HG02840 (cell line): ENCODE measurements at regions not wholly inside any gene's neighbourhood (a gene's known extent, or its start where the extent isn't known, plus 50 kb on each side); places are given as distances from the start of the nearest gene placed in this dataset.
A peak's percentile ranks its signal among the peaks of the same experiment; 100 is the strongest.

Experiments used
- ATAC-seq: cut with Tn5 transposase; IDR thresholded peaks from one replicate; pipeline ENCODE4 v1.9.1; 2021; ENCODE audit warnings: mild to moderate bottlenecking, moderate library complexity, moderate number of reproducible peaks; ENCODE audit not compliant: unreplicated experiment, low FRiP score

DNA sequence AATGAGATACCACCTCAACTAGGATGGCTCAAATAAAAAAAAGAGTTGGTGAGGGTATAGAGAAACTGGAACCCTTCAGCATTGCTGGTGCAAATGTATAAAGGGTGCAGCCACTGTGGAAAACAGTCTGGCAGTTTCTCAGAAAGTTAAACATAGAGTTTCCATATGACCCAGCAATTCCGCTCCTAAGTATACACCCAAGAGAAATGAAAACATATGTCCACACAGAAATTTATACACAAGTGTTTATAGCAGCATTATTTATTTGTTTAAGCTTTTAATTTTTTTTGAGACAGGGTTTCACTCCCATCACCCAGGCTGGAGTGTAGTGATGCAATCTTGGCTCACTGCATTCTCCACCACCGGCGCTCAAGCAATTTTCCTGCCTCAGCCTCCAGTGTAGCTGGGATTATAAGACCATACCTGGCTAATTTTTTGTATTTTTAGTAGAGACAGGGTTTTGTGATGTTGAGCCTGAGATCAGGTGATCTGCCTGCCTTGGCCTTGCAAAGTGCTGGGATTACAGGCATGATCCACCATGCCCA lies 118.2 kb upstream of the KIF5B start:
- ATAC-seq = no peak

DNA sequence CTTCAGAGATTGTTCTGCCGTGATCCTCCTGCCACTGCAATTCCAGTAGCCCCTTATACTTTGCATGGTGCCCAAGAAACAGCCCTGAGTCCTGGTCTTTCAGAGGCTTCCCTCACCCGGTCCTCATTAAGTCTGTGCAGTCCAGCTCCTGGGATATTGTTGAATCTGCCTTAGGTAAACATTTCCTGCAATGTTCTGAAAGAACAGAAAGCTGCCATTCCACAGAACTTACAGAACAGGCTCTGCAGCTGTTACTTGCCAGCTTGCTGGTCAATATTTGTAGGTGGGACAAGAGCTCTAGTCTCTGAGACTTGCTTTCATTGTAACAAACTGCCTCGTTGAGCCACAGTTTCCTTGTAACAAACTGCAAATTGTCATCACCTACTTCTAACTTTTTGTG lies 115.0 kb upstream of the KIF5B start:
- ATAC-seq = no peak

DNA sequence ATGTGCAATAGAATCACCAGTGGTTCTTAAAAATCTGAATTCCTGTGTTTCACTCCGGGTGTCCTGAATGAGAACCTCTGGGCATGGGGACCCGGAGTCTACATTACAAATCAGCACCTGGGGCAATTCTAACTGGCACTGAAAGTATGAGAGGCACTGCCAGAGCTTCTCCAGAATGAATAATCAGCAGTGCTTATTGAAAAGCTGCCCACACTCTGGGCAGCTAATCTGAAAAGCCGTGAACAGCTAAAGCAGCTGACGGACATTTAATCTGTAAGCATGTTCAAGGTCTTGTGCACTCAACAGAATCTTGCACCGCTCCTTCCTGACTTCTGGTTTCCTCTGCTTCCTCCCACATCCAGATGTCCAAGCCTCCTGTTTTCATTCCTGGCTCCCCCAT lies 113.3 kb upstream of the KIF5B start:
- no peak for ATAC-seq

DNA sequence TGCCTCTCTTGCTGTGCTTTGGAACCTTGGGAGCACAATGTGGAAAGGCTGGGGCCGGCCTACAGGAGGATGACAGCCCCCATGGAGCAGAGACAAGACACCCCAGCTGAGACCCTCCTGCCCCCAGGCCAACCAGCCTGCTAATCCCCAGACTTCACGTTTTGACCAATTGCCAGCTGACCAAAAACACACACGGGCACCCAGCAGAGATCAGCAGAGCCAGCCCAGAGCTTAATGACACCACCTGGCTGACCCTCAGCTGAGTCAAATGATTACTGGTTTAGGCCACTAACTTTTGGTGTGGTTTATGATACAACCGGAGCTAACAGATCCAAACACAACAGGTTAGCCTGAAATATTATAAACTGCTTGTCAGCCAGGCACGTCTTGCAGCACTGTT lies 111.2 kb upstream of the KIF5B start:
- no peak for ATAC-seq

DNA sequence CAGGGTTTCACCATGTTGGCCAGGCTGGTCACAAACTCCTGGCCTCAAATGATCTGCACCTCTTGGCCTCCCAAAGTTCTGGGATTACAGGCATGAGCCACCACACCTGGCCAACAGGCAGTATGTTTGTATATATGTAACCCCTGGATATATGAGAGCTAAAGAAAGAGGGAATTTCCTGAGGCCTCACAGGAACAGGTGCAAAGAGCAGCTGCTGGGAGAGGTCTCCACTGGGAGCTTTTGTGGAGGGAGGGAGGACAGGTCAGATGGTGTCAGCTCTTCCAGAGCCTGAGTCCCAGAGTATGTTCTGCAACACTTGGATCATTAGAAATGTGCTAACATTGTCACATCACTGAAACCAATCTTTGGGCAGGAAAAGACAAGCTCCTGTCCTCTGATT lies 110.1 kb upstream of the KIF5B start:
- no peak for ATAC-seq

DNA sequence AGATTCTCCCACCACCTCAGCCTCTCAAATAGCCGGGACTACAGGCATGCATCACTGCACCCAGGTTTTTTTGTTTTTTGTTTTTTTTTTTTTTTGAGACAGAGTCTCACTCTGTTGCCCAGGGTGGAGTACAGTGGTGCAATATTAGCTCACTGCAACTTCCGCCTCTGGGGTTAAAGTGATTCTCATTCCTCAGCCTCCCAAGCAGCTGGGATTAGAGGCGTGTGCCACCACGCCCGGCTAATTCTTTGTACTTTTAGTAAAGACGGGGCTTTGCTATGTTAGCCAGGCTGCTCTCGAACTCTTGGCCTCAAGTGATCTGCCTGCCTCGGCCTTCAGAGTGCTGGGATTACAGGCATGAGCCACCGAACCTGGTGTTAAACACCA lies 107.5 kb upstream of the KIF5B start:
- no peak for ATAC-seq

DNA sequence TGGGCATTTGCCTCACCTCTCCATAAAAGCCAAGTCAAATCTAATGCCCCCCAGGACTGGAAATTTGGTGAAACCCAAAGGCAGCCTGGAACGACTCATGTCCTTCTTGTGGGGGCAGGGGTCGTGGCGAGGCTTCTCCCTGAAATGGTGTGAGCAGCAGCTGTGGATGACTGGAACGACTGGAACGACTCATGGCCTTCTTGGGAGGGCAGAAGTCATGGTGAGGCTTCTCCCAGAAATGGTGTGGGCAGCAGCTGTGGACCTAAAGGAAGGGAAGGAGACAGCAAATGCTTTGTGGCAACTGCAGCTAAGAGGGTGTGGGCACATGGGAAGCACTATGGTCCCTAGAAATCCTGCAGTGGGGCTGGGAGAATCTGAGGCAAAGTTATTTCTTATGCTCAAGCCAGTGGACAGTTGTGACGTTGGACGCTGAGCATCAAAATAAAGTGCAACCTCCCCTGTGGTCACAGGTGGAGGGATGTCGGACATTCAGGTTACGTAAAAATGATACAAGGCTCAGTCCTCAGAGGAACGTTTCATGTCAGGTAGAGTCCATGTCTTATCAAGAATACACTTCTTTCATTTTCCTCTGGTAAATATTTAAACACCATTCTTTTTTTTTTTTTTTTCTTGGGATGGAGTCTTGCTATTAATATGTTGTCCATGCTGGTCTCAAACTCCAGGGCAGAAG lies 107.0 kb upstream of the KIF5B start:
- ATAC-seq = no peak

DNA sequence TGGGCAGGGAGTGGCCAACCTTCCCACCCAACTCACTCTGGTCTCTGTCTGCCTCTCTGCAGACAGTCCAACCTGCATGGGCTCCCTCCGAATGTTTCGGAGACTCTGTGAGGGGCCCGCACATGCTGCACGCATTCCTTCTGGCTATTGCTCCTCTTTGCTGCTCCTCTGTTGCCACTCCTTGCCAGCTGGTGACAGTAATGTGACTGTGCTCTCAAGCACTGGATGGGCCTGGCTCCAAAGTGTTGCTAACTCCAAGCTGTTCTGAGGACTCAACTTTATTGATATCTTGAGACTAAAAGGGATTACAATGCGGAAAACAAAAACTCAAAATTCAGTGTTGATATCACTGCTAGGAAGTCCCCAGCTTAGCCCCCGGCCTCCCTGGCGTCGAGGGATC lies 105.4 kb upstream of the KIF5B start:
- ATAC-seq = no peak

DNA sequence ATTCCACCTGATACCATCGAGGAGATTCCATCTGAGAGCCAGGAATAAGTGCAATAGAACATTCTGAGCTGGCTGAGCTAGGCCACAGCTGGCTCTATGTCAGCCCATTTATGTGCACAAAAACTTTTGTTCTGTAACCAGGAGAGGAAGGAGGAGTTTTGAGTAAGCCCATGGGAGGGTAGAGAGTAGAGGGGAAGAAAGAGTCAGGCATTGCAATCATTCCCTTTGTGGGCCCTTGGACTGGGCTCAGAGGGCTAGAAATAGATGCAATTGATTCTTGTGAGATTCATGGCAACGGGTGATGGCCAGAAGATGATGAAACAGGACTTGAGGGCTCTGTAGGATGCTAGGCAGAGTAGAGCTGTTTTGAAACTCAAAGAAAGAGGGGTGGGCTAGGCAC lies 104.6 kb upstream of the KIF5B start:
- no peak for ATAC-seq

DNA sequence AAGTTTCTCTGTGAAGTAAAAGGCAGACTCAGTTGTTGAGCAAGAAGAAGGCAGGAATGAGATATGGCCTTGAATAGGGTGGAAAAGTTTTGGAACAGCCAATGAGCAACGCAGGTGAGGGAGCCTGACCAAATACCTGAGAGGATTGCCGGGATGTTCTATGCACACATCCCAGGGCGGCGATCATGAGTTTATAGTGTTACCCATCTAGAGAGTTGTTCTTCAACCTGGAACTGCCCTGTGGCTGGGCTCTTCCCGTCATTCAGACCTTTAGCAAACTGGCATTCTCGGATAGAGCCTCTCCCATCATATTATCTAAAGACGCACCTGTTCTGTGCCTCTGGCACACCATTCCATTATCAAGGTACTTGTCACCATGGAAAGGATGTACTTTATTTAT lies 103.0 kb upstream of the KIF5B start:
- no peak for ATAC-seq

DNA sequence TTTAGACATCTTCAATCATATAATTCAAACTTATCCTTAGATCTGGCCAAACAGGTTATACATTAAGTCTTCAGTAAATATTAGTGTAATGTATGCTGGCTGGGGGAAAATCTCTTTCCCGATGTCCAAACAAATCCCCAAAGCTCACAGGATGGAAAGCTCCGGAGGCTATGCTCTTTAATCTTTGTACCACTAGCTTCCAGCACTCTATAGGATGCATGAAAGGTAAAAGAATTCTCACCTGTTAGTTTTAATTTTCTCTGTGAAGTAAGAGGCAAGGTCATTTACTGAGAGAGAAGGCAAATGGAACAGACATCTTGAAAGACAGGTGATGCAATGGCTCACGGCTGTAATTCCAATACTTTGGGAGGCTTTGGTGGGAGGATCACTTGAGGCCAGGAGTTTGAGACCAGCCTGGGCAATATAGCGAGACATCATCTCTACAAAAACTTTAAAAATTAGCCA lies 99.8 kb upstream of the KIF5B start:
- ATAC-seq = no peak

DNA sequence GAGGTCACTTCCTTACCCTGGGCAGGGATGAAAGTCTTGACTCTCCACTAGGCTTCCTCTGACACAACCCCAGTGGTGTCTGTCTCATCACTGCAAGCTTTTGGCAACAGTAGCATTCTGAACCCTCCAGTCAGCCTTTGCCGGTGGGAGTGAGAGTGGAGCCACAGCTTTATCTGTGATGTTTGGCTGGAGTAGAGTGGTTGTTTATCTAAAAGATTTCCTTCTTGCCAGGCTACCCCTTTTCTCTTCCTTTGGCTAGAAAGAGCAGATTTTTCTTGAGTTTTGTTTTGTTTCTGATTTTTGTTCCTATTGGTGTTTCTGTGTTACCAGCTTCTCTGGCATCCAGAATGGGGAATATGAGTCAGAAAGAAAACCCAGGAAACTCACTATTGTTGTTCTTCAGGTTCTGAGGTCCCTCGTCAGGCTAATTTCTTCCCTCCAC lies 98.9 kb upstream of the KIF5B start:
- ATAC-seq = no peak

DNA sequence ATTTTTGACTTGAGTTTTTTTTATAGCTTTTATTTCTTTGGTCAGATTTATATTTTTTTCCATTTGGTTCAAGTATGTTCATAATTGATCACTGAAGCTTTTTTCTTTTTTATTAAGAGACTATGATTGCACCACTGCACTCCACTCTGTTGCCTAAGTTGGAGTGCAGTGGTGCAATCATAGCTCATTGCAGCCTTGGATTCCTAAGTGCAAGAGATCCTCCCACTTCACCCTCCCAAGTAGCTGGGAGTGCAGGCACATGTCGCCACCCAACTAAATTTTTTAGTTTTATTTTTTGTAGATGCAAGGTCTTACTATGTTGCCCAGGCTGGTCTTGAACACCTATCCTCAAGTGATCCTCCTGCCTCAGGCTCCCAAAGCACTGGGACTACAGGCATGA lies 97.7 kb upstream of the KIF5B start:
- no peak for ATAC-seq

DNA sequence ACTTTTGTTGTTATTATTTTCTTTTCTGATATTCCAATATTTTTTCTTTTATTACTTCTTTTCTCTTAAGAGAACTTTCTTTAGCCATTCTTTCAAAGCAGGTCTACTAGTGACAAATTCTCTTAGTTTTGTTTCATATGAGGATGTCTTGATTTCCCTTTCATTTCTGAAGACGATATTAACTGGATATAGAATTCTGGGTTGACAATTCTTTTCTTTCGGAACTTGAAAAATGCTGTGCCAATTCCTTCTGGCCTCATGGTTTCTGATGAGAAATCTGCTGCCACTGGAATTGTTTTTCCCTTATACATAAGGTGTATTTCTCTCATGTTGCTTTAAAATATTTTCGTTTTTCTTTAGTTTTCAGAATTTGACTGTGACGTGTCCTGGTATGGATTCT lies 97.0 kb upstream of the KIF5B start:
- no peak for ATAC-seq

DNA sequence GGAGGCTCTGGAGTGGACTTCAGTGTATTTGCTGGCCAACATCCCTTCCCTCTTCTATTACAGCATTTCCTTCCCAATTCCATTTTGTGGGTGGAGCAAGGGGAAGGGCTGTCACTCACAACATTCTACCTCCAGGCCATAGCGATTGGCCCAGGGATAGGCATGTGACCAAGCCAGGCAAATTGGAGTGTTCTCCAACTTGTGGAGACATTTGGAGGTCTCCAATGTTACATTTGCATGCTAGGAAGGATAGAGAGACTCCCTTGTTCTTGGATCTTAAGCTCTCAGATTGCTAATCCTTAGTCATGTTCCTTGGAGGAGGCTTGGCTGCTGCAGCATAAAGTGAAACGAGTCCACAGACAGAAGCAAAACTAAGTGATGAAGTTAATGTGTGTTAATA lies 95.6 kb upstream of the KIF5B start:
- ATAC-seq = no peak

DNA sequence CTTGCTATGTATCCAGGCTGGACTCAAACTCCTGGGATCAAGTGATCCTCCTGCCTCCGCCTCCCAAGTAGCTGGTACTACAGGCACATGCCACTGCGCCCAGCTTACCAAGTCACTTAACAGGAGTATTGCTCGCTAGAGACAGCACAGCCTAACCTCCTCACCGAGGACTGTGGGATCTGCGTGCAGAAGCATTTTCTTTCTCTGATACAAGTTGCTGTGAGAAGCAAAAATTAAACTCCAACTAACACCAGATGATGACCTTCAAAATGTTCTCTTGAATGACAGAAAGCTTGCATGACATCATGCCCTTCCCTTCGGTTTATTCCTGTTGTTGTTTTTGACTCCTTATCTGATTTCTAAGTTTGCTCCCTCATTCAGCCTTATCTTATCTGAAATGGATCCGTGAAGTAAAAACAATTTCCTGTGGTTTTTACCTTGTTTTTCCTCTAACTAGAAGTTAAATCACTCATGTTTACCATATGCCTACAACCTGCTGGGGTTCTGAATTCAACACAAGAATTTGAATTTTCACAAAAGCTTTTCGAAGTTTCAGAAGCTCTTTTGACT lies 94.4 kb upstream of the KIF5B start:
- ATAC-seq = no peak

DNA sequence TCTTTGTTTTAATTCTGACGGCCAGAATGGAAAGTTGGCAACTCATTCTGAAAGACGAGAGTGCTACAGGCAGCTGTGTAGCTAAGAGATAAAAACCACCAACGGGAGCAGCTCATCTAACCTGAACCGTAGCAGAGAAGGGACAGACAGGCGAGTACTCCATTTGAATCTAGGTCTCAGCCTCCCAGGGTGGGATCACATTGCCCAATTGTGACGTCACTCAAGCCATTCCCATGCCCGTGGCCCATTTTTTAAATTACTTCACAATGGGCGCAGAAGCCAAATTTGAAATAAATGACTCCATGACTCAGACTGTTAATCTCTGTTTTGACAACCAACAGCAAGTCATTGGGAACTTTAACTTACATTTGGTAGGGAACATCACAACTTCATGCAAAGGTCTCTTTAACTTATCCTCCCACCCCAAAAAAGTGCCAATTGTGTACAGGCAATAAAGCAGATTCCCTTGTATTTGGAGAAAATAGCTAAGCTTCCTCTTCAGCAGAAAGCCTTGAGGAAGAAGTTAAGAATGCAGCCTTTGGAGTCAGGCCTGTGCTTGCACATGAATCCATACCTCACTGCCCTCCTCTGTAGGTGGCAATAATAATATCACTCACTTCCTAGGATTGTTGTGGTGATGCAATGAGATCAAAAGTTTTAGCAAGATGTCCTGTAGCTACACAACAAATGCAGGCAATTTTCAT lies 93.2 kb upstream of the KIF5B start:
- peak; percentile 77 for ATAC-seq

DNA sequence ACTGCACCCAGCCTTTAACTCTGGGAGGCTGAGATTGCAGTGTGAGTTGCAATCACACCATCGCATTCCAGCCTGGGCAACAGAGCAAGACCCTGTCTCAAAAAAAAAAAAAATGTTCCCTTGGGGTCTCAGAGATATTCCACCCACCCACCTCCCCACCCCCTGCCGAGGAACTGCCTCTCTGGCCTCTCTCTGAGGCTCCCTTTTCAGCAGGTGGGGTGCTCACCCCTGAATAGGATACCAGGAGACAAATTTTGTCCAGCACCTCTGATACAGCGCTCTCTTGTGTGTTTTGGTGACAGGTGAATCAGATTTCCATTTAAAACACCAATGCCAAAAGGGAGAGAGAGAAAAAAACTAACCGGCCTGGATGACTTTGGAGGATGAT lies 92.6 kb upstream of the KIF5B start:
- ATAC-seq = peak; percentile 14

DNA sequence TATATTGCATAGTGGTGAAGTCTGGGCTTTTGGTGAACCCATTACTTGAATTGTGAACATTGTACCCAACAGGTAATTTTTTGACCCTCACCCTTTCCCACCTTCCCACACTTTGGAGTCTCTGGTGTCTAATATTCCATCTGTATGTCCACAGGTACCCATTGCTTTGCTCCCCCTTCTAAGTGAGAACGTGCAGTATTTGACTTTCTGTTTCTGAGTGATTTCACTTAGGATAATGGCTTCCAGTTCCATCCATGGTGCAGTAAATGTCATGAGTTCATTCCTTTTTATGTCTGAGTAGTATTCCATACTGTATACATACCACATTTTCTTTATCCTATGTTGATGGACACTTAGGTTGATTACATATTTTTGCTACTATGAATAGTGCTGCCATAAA lies 91.5 kb upstream of the KIF5B start:
- no peak for ATAC-seq

DNA sequence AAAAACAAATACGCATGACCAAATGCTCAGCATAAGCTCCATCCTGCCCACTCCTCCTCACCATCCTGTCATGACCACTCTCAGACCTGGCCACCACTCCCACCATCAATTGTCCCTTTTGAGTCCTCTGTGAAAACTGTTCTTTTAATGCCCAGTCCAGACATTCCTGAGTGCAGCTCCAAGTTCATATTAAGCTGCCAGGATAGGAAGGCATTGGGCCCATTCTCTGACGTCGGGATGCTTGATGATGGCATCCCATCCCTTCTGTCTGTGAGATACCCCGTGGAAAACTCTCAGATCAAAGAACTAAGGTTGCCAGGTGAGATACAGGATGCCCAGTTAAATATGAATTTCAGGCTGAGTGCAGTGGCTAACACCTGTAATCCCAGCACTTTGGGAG lies 89.9 kb upstream of the KIF5B start:
- no peak for ATAC-seq

DNA sequence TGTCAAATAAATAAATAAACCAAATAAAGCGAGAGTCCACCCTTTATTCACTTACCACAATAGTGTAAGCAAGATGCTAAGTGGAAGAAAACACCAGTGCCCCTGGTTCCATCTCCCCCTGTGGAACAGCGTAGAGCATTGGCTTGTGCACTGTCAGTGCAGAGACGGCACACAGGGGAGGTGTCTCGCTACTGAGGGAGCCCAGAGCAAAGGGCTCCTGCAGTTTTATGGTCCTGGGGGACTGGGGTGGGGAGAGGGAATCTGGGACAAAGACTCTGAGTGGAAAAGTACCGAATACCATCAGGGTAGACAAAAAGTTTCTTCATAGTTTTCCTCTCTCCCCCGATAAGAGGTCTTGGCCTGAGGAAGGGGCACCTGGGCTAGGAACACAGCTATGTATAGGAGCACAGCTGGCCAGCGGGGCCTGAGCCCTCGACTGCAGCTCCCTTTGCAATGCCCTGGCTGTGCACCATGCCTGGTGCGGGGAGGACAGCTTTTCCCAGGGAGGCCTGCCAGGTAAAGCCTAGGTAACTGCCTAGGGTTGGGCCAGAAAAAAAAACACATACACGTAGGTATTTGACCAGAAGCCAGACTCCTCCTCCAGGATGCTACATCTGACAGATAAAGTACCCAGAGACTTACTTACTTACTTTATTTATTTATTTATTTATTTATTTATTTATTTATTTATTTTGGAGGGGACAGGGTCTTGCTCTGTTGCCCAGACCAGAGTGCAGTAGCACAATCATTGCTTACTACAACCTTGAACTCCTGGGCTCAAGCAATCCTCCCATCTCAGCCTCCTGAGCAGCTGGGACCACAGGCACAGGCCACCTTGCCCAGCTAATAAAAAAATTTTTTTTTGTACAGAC lies 88.8 kb upstream of the KIF5B start:
- no peak for ATAC-seq
